ENCODE measurements at regions not wholly inside any gene's neighbourhood (a gene's known extent, or its start where the extent isn't known, plus 50 kb on each side); places are given as distances from the start of the nearest gene placed in this dataset.

DNA sequence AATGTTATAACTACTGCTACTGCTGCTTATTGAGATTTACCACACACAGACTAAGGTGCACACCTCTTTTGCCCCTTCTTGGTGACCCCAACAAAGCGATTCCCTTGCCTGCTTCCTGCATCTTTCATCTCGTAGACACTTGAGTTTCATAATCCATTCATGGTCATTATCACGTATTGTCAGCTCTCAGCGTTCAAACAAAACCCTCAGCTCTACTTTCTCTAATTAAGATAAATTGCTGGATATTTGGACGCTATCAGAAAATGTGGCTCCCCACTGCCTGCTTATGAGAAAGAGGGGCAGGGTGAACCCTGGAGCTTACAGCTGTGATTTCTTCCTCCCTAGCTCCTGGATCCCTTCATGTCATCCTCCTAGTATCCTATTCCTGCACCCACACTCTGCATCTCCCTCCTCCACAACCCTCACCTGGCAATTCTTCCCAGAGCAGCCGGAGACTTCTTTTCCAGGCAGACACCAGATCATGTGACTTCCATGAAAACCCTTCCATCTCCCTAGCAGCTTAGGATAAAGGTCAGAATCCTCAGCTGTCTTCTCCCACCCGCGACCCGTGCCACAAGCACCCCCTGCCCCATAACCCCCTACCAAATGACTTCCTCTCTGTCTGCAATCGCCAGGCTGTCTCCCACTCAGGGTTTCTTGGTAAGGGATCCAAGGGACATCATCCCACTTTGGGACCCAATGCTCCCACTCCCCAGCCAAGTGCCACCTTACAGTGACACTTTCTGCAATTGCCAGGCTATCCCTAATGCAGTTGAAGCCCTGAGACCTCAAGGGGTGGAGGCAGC is 146.5 kb downstream of the NSG2 start:
- no peak for DNase-seq

DNA sequence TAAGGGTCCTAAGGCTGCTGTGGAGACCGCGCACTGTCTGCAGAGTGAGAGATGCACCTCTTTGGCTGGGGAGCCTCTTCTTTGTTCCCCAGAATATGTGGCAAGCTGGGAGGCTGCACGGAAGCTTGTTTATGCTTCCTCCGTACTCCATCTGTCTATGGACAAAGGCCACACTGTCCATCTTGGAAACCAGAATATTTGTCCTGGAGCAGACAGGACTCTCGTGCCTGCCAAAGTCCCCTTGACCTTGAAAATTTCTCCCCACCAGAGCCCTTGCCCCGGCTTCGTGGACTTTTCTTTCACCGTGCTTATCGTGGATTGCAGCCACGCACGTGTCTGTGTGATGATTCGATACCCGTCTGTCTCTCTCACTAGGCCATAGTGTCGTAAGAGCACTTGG is 147.4 kb downstream of the NSG2 start:
- DNase-seq: no peak

DNA sequence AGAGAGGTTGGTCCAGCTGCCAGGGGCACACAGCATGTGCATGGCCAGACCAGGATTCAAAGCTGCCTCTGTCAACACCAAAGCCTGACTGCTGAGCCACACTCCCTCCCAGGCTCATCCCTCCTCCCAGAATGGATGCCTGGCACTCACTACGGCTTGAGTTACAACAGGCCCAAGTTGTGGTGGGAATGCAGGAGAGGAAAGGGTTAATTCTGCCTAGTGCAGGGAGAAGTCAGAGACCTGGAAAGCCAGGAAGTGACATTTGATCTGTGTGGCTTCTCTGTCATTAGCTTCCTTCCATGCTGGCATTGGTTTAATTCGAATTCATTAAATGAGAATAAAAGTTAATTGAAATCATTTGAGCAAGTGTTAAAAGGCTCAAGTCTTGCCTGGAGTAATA is 150.0 kb downstream of the NSG2 start:
- DNase-seq: no peak

DNA sequence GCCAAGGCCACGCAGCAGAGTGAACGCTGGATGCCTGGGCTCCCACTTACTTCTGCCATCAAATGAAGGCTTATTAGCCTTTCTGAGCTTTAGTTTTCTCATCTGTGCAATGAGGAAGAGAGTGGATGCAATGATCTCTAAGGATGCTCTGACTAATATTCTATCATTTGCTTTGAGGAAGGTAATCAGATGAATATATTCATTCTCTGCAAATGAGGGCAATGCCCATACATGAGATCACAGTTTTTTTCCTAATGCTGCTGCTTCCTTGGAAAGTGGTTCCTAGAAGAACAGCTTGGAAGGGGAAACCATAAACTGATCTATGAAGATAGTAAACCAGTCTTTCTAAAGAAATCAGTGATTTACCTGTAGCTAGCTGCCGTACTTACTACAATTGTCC is 152.4 kb downstream of the NSG2 start:
- no peak for DNase-seq

DNA sequence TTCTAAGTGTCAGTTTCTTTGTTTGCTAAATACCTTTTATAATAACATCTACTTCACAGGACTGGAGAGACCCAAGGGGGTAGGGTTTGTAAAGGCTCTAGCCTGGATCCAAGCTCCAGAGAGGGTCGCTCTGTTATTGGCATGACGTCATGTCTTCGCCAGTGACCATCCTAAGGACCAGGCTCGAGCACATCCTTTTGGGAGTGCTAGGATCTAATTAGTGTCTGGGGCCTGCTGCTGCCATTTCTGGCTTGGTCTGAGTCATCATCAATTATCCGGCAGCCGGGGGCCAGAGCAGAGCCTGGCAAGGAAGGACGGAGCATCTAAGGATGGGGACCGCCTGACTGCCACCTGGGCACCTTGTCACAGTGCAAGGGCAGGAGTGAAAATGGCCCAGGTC is 153.0 kb downstream of the NSG2 start:
- no peak for DNase-seq

DNA sequence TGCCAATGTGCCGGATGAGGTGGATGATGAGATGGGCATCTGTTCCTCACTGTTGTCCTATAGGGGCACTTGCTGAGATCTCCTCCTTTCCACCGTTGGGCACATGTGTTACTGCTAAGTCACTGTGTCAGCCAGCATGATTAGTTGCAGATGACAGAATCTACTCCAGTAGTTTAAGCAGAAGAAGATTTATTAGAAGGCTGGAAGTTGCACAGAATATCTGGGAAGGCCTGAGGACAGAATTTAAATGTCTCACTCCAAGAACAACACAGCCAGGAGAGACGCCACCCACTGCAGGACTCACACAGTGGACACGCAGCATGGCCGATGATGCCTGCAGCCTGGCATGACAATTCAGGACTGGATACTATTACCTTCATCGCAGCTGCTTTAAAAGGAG is 157.5 kb downstream of the NSG2 start:
- no peak for DNase-seq

DNA sequence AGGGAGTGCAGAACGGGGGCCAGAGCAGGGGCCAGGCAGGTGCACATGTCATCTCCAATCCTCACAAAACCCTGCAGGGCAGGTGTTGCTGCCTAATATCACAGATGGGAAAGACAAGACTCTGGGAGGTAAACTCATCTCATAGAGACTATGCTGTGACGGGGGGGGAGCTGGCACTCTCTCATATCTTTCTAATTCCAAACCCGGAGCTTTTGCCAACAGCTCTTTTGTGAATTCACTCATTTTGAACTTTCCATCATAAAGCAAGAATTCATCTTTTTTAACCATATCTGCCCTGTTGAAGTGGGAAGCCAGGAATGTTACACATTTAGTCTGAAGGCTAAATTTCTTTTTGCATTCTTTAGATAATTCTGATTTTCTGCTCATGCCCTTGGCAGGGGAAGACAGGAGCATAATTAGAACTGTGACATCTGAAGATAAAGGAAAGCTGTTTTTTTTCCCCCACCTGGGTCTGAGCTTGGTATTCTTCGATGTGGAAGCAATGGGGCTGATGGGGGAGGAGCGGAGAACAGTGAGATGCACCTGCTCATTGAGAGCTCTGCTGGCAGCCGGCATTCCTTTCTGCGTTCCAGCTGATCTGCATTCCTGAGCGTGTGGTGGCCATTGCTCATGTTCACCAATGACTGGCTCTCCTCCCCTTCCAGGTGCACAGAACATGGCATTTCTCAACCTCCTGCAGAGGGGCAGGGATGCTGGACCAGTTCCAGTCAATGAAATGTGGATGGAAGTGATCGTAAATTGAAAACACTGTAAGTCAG is 159.2 kb downstream of the NSG2 start:
- no peak for DNase-seq

DNA sequence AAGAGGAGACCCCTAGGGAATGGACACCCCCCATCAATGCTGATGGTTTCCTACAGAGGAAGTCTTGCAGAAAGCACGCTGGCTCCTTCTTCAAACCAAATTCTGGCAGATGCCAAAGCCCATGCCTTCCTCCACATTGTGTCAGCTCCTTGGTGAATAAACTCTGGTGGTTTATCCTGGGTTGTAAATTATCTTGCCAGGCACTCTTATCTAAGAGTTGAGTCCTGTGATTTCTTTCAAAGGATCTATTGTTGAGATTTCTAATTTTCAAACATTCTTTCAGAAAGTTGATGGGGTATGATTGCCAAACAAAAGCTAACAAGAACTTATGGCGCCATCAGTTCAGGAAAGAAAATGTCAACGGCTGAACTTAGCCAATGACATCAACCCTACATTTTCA is 160.4 kb downstream of the NSG2 start:
- DNase-seq: no peak

DNA sequence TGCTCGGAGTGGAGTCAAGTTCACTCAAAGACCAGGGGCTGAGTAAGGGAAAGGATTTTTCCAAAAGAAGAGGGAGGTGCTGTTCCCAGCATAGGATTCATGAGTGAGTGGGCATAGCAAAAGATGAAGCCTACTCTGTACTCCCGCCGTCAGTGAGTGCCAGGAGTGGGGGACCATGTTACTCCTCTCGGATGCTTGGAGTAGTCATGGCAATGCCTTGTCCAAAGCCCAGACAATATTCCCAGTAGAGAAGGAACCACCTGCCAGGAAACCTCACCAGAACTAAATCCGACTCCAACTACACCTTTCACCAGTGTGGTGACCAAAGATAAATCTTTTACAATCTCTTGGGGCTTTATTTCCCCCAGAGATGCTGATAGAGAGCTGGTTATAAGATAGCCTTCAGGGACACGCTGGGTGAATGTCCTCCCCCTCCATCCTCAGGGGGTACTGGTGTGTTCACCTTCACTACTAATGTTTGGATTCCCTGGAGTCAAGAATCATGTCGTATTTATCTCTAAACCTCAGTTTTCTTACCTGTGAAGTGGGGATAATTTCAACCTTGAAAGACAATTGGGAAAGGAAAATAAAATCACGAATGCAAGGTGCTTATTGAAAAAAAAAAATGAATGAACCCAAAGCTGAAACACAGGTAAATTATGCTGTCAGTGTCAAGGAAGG is 165.2 kb downstream of the NSG2 start:
- no peak for DNase-seq

DNA sequence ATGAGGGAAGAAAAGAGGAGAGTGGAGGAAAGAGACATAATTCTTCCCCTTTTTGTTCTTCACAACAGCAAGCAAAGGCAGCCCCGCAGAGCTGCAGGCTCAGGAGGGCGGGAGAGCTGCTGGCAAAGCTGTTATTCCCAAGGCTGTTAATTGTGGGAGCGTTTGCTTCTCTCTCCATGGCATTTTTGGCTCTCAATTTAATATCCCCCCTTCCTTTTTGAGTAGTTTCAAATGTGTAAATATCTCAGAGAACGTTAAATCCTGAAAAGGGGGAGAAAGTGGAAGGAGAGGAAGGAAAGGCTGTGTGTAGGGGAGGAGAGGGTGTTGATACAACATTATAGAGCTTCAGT is 165.7 kb downstream of the NSG2 start:
- no peak for DNase-seq

DNA sequence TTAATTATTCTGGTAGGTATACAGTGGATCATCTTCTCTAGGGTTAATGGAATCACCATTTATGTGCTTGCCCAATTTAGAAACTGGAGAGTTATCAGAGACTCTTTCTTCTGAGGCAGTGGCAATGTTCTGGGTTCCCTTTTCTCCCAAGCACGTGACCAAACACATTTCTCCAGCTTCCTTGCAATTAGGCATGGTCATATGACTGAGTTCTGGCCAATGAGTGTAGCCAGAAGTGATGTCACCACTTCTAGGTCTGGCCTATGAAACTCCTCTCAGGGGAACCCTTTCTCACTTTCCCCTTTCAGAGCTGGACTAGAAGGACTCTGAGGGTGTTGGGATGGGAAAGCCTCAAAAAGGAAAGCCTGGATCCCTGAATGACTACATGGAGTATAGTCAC is 172.0 kb downstream of the NSG2 start:
- no peak for DNase-seq

DNA sequence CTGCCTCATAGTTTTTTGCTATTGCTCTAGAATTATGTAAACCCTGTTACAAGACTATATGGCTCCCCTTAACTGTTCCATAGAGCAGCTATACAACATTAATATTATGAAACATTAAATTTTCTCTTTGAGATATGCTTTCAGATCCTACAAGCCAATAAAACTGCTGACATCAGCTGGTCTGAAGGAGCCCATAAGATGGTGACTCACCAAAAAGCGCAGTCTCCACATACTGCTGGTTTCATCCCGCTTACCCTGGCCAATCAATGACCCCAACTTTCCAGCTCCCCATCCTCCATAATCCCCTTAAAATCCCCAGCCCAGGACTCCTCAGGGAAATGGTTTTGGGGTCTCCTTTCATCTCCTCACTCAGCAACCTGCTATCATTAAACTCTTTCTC is 172.7 kb downstream of the NSG2 start:
- no peak for DNase-seq

DNA sequence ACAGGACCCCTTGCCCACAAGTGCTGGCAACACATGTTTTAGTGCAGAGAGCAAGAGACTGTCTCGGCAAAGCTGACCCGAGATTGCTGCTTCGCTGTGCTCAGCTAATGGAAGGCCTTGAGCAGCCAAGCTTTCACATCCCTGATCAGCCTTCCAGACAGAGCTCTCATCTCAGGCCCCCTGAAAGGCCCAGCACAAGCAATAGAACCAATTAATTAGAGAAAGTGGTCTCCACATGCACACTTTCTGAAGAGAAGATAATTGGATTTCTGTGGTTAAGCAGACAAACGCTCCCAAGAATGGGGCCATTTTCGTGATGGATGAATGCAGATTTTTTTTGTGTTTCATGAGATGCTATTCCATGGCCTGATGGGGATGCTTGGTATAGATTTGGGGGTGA is 174.9 kb downstream of the NSG2 start:
- DNase-seq: no peak

DNA sequence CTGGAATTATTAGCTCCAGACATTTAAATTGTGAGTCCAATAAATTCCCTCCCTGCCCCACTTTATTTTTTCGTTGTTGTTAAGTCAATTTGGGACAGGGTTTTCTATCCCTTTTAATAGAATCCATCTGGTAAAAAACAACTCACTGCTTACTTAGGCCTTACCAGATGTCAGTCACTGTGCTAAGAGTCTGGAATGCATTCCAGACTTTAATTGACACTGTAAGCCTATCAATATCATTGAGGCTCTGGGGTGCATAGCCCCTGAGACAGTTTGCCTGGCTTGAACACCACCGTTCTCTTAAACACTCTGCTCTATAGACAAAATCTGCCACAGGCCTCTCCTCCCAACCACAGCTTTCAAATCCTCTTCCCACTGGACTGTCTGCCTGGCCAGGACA is 175.9 kb downstream of the NSG2 start:
- no peak for DNase-seq

DNA sequence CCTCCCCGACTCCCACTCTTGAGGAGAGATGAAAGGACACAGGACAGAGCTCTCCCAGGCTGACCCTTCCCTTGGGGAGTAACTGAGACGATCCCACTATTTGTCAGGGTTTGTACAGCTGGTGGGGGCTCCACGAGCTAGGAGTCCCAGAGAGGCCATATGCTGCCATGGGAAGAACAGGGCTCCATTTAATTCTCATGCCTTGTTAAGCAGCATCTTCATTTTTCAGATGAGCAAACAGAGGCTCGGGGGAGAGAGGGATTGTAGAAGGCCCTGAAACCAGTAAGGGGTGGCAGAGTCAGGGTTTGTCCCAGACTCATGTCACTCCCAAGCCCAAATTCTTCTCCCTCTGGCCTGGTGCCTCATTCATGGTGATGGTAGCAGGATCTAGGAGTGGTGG is 176.4 kb downstream of the NSG2 start:
- DNase-seq: no peak

DNA sequence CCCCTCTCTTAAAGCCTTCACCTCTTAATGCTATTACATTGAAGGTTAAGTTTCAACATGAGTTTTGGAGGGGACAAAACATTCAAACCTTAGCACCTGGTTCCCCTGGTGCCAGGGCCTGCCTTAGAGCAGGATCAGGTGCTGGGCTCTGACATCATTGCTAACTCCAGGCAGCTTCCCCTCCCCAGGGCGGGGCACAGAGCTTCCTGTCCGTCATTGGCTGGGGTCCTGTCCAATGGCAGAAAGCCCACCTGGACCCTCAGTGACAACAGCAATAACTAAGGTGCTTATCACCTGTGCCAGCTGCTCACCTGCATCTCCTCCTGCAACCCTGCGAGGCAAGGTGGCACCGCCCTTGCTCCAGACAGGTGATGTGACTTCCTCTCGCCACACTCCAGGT is 177.4 kb downstream of the NSG2 start:
- no peak for DNase-seq

DNA sequence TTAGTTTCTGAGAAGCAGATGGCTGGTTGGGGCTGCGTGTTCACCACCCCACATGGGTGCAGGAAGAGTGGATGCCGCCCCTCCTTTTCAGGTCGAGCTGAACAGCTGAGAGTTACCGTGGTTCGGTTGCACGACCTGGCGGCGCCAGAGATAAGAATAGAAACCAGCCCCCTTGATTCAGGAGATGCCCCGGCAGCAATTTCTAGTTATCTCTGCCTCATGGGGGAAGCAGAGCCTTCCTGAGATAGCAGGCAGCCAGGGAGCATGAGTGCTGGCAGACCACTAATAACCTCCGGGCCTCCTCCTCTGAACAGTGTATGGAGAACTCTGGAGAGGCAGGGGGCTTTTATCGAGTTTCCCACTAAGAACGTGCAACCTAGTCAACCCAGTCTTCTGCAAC is 177.8 kb downstream of the NSG2 start:
- no peak for DNase-seq

DNA sequence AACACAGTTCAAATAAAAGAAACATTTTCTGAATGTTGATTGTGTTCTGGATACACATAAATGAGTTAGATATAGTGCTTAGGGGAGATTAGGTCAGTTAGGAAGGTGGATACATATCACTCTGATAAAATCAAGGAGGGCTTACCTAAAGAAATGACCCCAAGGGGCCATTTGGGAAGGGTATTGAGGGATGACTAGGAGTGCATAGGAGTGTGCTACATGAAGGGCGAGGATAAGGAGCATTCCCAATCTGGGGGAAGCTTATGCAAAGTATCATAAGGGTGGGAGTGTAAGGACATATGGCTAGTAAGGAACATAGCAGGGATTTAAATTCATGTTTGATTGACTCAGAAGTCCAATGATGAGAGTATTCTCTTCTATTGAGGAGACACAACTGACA is 183.6 kb downstream of the NSG2 start:
- DNase-seq: no peak

DNA sequence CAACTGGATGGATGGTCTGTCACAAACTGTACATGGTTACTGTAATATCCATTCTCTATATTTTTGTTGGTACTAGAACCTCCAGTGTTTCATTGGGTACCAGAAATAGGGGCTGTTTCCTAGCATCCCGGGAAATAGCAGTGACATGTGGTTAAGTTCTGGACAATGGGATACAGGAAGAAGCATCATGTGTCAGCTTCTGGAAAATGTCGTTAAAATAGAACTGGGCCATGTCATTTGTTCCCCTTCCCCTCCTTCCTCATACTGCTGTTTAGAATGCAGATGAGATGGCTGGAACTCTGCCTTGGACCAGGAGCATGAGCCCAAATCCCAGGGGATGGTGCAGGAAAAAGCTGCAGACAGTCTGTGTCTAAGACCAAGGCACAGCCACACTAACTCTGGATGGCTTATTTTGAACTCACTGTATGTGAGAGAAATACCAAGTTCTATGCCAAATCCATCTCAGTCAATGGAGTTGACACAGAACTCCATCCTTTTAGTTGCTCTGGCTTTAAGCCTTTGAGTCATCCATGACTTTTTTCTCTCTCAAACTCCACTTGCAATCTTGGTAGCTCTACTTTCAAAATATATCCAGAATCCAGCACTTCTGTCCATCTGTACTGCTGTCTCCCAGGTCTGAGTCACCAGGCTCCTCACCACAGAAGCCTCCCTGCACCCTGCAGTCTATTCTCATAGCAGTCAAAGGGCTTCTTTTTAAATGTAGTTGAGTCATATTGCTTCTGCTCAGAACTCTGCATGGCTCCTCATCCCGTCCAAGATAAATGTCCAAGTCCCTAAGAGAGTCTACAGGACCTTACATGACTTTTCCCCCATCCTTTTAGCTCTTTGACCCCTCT is 184.2 kb downstream of the NSG2 start:
- no peak for DNase-seq

DNA sequence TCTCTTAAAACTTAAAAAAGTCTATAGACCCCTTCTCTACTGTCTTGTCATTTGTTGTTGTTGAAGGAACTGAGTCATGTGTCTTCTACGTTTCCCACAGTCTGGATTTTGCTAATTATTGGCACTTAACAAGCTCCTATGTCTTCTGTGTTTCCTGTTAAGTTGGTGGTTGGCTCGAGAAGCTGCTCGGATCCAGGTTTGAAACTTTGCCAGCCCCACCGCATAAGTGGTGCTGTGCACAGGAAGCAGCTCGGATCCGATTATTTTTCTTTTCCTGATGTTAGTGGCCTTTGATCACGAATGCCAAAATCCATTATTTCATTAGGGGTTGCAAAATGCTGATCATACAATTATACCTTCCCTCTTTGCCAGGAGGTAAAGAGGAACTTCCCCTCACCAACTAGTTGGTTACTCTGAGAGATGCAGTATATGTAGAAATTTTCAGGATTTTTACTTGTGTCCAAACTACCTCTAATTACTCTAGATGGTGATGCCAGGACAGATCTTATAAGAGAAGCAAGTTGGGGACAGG is 186.5 kb downstream of the NSG2 start:
- no peak for DNase-seq

DNA sequence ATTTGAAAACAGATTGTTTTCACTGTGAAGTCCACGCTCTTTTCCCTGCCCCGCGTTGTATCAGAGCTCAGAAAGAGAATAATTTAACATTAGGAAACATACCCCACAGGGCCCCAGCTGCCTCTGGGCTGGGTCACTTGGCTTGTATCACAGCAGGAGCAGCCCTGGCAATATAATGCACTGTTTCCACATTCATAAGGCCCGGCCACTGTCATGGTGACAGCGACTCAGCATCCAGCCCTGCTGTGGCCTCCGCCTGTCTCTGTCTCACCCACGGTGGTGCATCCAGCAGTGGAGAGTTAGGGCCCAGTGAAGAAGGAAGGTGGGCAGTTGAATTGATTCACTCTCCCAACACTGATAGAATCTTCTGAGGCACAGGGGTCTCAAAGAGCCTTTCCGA is 188.9 kb downstream of the NSG2 start:
- no peak for DNase-seq

DNA sequence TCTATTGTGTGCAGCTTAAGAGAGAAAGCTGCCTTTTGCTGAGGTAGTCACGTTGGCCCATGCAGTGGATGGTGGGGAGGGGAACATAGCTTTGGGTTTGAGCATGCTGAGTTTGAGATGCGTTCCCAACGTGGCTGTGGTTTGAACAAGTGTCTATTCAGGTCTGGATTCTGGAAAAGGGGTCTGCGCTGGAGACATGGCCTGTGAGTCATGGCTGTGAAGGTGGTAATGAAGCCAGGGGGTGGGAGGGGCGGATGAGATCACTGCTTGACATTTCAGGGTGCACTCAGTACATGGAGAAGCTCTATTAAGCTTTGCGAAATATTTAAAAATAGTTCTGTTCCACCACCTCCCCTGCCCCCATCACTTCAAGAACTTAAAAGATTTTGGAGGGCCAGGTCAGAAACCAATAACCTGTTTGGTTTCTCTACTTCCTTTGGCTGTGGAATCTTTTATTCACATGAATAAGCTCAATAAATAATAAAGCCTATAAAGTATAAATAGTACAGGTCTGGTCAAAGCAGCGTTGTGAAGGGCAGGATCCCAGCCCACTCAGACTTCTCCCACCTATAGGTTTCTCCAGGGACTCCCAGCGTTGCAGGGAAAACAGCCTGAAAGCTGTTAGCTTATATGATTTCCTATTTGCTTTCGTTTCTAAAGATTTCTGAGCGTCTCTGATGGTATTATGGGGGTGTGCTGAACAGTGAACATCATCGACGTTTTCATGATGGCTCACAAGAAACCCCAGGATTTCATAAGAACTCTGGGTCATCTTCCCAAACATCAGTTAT is 189.9 kb downstream of the NSG2 start:
- no peak for DNase-seq

Measured in activated CD4-positive, alpha-beta T cell treated with anti-CD3 and anti-CD28 coated beads, Interleukin-2, amount 50 U/mL, for 48 hours (primary cell).